ENCODE measurements at regions not wholly inside any gene's neighbourhood (a gene's known extent, or its start where the extent isn't known, plus 50 kb on each side); places are given as distances from the start of the nearest gene placed in this dataset.

- TF ChIP-seq POLR2A (IDR thresholded peaks at IDR 0.05; ENCODE audit: low read length) = no peak
- TF ChIP-seq CTCF (IDR thresholded peaks at IDR 0.05) = no peak
- TF ChIP-seq CEBPB (IDR thresholded peaks at IDR 0.05) = no peak
- TF ChIP-seq JUNB (IDR thresholded peaks at IDR 0.05) = no peak
- TF ChIP-seq ZFP36 (IDR thresholded peaks at IDR 0.05; ENCODE audit: borderline replicate concordance, partially characterized antibody) = no peak
- no peak for TF ChIP-seq ZNF302 (CRISPR knock-in tag; IDR thresholded peaks at IDR 0.05)
Measured at GRCh38 chr6:67976486-67976885, 658.6 kb upstream of the ADGRB3 start.

All from A549 (cell line).